ENCODE measurements at regions not wholly inside any gene's neighbourhood (a gene's known extent, or its start where the extent isn't known, plus 50 kb on each side); places are given as distances from the start of the nearest gene placed in this dataset.

DNA sequence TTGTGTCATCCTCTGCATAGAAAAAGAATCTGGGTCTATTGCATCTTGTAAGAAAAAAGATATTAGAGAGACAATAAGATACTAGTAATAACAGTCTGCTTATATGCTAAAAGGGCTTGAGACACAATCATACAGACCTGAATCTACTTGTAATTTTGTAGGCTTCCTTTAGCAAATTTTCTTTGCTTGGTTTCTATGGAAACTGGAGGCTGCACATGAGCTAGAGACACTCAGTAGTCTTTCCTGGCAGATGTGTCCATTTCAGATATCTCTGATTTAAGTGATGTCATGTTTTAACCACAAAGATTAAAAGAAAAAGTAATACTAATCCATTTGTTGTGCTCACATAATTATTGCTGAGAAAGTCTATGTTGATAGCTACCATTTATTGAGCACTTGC is 123.9 kb upstream of the GNAO1 start:
- Histone ChIP-seq H3K4me1 (ENCODE audit: insufficient read depth, low read length) (no peaks in the 10 kb centered on the region), H3K27ac (ENCODE audit: low read depth, low read length) (no peak overlapping the region), H3K79me2 (ENCODE audit: insufficient read depth, low read length) (no peaks in the 10 kb centered on the region), H3K4me2 (ENCODE audit: insufficient read depth, low read length) (no peak overlapping the region), H3K27me3 (ENCODE audit: insufficient read depth, low read length) (no peaks in the 10 kb centered on the region), H3K9me3 (ENCODE audit: low read depth, low read length) (no peaks in the 10 kb centered on the region), H3K4me3 (ENCODE audit: insufficient read depth, low read length) (no peak overlapping the region), H4K20me1 (ENCODE audit: insufficient read depth, low read length) (no peaks in the 10 kb centered on the region), H3K36me3 (ENCODE audit: insufficient read depth, low read length) (no peaks in the 10 kb centered on the region), H2AFZ (ENCODE audit: low read length) (no peak overlapping the region)
- no peak for DNase-seq (ENCODE audit: insufficient read length, low spot score, missing footprints)
- TF ChIP-seq, protein P1, sequence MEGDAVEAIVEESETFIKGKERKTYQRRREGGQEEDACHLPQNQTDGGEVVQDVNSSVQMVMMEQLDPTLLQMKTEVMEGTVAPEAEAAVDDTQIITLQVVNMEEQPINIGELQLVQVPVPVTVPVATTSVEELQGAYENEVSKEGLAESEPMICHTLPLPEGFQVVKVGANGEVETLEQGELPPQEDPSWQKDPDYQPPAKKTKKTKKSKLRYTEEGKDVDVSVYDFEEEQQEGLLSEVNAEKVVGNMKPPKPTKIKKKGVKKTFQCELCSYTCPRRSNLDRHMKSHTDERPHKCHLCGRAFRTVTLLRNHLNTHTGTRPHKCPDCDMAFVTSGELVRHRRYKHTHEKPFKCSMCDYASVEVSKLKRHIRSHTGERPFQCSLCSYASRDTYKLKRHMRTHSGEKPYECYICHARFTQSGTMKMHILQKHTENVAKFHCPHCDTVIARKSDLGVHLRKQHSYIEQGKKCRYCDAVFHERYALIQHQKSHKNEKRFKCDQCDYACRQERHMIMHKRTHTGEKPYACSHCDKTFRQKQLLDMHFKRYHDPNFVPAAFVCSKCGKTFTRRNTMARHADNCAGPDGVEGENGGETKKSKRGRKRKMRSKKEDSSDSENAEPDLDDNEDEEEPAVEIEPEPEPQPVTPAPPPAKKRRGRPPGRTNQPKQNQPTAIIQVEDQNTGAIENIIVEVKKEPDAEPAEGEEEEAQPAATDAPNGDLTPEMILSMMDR (IDR thresholded peaks at IDR 0.05; ENCODE audit: extremely low read depth, low read depth, low read length): no peak

DNA sequence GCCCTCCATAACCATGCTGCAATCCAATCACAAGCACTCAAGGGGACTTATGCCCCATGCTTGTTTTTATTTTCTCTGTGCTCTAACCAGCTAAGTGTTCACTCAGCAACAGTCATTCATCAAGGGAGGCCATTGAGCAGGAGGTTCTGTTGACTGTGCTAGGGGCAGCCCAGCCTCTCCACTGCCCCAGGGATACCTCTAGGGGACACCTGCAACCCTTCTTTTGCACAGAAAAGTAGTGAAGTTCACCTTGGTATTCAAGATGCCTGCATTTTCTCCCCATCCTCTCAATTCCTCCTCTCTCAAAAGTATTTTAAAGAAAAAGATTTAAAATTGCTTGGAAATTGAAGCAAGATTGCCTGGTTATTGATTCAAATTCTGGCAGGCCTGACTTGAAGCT is 124.7 kb upstream of the GNAO1 start:
- H3K4me3 ChIP-seq (ENCODE audit: insufficient read depth, low read length): no peak overlapping the region
- TF ChIP-seq, protein P1 (IDR thresholded peaks at IDR 0.05; ENCODE audit: extremely low read depth, low read depth, low read length): no peak
- no peak overlapping the region for H3K27ac ChIP-seq (ENCODE audit: low read depth, low read length)
- no peak overlapping the region for H3K4me2 ChIP-seq (ENCODE audit: insufficient read depth, low read length)
- DNase-seq (ENCODE audit: insufficient read length, low spot score, missing footprints): no peak
- no peaks in the 10 kb centered on the region for H3K4me1 ChIP-seq (ENCODE audit: insufficient read depth, low read length)
- H3K79me2 ChIP-seq (ENCODE audit: insufficient read depth, low read length): no peaks in the 10 kb centered on the region
- no peaks in the 10 kb centered on the region for H3K36me3 ChIP-seq (ENCODE audit: insufficient read depth, low read length)
- no peaks in the 10 kb centered on the region for H4K20me1 ChIP-seq (ENCODE audit: insufficient read depth, low read length)
- no peaks in the 10 kb centered on the region for H3K27me3 ChIP-seq (ENCODE audit: insufficient read depth, low read length)
- no peak overlapping the region for H2AFZ ChIP-seq (ENCODE audit: low read length)
- H3K9me3 ChIP-seq (ENCODE audit: low read depth, low read length): no peaks in the 10 kb centered on the region

DNA sequence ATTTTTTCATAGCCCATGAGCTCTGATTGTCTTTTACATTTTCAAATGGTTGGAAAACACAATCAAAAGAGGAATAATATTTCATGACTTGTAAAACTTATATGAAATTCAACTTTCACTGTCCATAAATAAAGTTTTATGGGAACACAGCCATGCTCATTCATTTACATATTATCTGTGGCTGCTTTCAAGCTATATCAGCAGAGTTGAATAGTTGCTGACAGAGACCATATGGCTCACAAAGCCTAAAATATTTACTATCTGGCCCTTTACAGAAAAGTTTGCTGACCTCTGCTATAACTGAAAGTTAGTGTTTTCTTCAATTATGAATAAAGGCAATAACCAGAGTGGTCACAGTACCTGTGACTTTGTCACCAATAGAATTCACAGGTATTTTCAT is 128.2 kb upstream of the GNAO1 start:
- no peaks in the 10 kb centered on the region for H4K20me1 ChIP-seq (ENCODE audit: insufficient read depth, low read length)
- TF ChIP-seq, protein P1 (IDR thresholded peaks at IDR 0.05; ENCODE audit: extremely low read depth, low read depth, low read length): no peak
- H3K27me3 ChIP-seq (ENCODE audit: insufficient read depth, low read length): no peaks in the 10 kb centered on the region
- no peaks in the 10 kb centered on the region for H3K79me2 ChIP-seq (ENCODE audit: insufficient read depth, low read length)
- H3K9me3 ChIP-seq (ENCODE audit: low read depth, low read length): no peaks in the 10 kb centered on the region
- H2AFZ ChIP-seq (ENCODE audit: low read length): no peak overlapping the region
- H3K4me1 ChIP-seq (ENCODE audit: insufficient read depth, low read length): no peaks in the 10 kb centered on the region
- H3K36me3 ChIP-seq (ENCODE audit: insufficient read depth, low read length): no peaks in the 10 kb centered on the region
- no peak overlapping the region for H3K4me2 ChIP-seq (ENCODE audit: insufficient read depth, low read length)
- DNase-seq (ENCODE audit: insufficient read length, low spot score, missing footprints): no peak
- H3K27ac ChIP-seq (ENCODE audit: low read depth, low read length): no peak overlapping the region
- H3K4me3 ChIP-seq (ENCODE audit: insufficient read depth, low read length): no peak overlapping the region

DNA sequence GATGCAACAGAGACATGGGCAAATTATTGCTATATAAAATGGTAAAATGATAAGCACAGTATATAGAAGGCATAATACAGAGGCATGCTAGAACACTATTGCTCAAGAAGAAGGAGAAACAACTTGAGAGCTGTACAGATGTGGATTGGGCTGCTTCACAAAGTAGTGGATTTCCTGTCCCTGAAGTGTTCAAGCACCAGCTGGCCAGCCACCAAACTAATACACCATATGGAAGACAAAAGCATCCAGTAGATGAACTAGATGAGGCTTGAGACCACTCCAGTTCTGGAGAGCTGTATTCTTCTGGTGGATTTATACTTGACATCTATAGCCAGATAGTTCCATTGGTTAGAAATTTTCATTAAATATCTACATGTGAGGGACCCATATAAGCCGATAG is 134.1 kb upstream of the GNAO1 start:
- no peak overlapping the region for H2AFZ ChIP-seq (ENCODE audit: low read length)
- no peak overlapping the region for H3K27ac ChIP-seq (ENCODE audit: low read depth, low read length)
- no peaks in the 10 kb centered on the region for H3K9me3 ChIP-seq (ENCODE audit: low read depth, low read length)
- H3K79me2 ChIP-seq (ENCODE audit: insufficient read depth, low read length): no peaks in the 10 kb centered on the region
- no peak overlapping the region for H3K4me2 ChIP-seq (ENCODE audit: insufficient read depth, low read length)
- no peaks in the 10 kb centered on the region for H3K4me1 ChIP-seq (ENCODE audit: insufficient read depth, low read length)
- DNase-seq (ENCODE audit: insufficient read length, low spot score, missing footprints): no peak
- no peaks in the 10 kb centered on the region for H3K36me3 ChIP-seq (ENCODE audit: insufficient read depth, low read length)
- no peaks in the 10 kb centered on the region for H3K27me3 ChIP-seq (ENCODE audit: insufficient read depth, low read length)
- TF ChIP-seq, protein P1 (IDR thresholded peaks at IDR 0.05; ENCODE audit: extremely low read depth, low read depth, low read length): no peak
- no peaks in the 10 kb centered on the region for H4K20me1 ChIP-seq (ENCODE audit: insufficient read depth, low read length)
- no peak overlapping the region for H3K4me3 ChIP-seq (ENCODE audit: insufficient read depth, low read length)

All from osteoblast (primary cell).